IMR-90 (cell line): ENCODE measurements at regions not wholly inside any gene's neighbourhood (a gene's known extent, or its start where the extent isn't known, plus 50 kb on each side); places are given as distances from the start of the nearest gene placed in this dataset.

Experiments
- BHLHE40 ChIP-seq: fragments of 150-350 bp; IDR thresholded peaks from 2 replicates; pipeline ENCODE4 v1.6.1; 2016; ENCODE audit warnings: mild to moderate bottlenecking, low read depth, low read length
- CEBPB ChIP-seq: IDR thresholded peaks from 2 replicates; pipeline ENCODE4 v1.6.1; 2012; ENCODE audit warnings: low read depth, low read length, improper control_type of control experiment
- CTCF ChIP-seq: conservative IDR thresholded peaks from 2 replicates; pipeline ENCODE4 v1.5.1; 2012; ENCODE audit warnings: mild to moderate bottlenecking, low read depth, low read length, improper control_type of control experiment
- ELK1 ChIP-seq: fragments of 150-350 bp; IDR thresholded peaks from 2 replicates; pipeline ENCODE4 v1.6.1; 2016; ENCODE audit warnings: low read depth, mild to moderate bottlenecking, low read length, moderate library complexity, borderline replicate concordance
- FOS ChIP-seq: fragments of 150-350 bp; IDR thresholded peaks from 2 replicates; pipeline ENCODE4 v1.6.1; 2016; ENCODE audit warnings: low read depth, low read length
- MAFK ChIP-seq: IDR thresholded peaks from 2 replicates; pipeline ENCODE4 v1.6.1; 2012; ENCODE audit warnings: low read depth, low read length, improper control_type of control experiment
- POLR2A ChIP-seq: IDR thresholded peaks from 2 replicates; pipeline ENCODE4 v1.6.1; 2012; ENCODE audit warnings: mild to moderate bottlenecking, low read depth, low read length
- RAD21 ChIP-seq: IDR thresholded peaks from 2 replicates; pipeline ENCODE4 v1.6.1; 2012; ENCODE audit warnings: low read length, improper control_type of control experiment
- RCOR1 ChIP-seq: IDR thresholded peaks from 2 replicates; pipeline ENCODE4 v1.6.1; 2012; ENCODE audit warnings: mild to moderate bottlenecking, low read length, improper control_type of control experiment; ENCODE audit not compliant: insufficient replicate concordance
- RFX5 ChIP-seq: IDR thresholded peaks from 2 replicates; pipeline ENCODE4 v1.8.0; 2012; ENCODE audit warnings: low read depth, mild to moderate bottlenecking, low read length, moderate library complexity
- SMC3 ChIP-seq: fragments of 150-350 bp; IDR thresholded peaks from 2 replicates; pipeline ENCODE4 v1.6.1; 2016; ENCODE audit warnings: low read depth, mild to moderate bottlenecking, antibody characterized with exemption, low read length, moderate library complexity
- USF2 ChIP-seq: fragments of 150-350 bp; IDR thresholded peaks from 2 replicates; pipeline ENCODE4 v1.6.1; 2017; ENCODE audit warnings: mild to moderate bottlenecking, antibody characterized with exemption, low read length, low read depth

DNA sequence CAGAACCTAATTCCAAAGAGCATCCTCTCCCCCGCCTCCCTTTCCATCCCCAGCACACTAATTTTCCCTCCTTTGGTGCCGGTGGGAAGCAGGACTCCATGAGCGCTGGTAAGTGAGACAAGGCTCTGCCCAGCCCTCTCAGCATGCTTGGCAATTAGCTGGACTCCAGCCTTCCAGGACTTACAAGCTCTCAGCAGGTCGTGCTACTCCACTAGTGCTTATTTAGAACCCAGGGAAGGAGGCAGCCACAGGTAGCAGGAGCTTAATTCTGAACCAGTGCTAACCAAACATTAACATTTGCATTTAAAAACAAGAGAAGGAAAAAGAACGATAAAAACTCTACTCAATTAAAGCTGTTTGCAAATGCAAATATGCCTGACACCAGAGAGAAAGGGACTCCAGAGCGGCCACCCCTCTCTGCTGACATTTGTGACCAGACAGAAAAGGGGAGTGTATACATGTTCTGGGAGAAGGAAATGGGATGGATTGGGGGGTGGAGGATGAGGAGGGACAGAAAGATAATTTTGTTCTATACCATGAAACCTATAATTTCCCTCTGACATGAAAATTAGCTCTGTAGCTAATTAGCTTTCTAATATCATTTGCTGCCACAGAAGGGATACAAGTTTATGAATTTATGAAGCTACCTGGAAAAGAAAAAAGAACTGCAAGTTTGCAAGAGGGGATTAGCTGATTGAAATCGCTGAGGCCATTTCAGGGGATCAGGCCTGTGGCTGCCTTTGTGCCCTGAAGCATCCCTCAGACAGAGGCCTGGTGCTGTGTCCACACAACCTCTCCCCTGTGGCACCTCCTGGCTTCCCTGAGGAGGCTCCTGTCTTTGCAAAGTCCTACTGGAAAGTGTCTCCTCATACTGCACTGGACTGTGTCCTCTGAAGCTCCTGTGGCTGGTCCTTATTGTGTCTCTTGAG, 266.3 kb downstream of the SEC61B start:
- TF ChIP-seq CTCF = no peak
- no peak for TF ChIP-seq POLR2A
- TF ChIP-seq USF2 = no peak
- no peak for TF ChIP-seq CEBPB
- TF ChIP-seq SMC3 = no peak
- no peak for TF ChIP-seq RAD21
- TF ChIP-seq ELK1 = no peak
- TF ChIP-seq FOS = no peak
- TF ChIP-seq RFX5 = no peak
- no peak for TF ChIP-seq MAFK
- no peak for TF ChIP-seq RCOR1
- no peak for TF ChIP-seq BHLHE40
